IMR-90 (cell line): ENCODE measurements at regions not wholly inside any gene's neighbourhood (a gene's known extent, or its start where the extent isn't known, plus 50 kb on each side); places are given as distances from the start of the nearest gene placed in this dataset.

Experiments used
- ATAC-seq: fragments of 200-7000 bp; cut with Tn5 transposase; 2 replicates; pipeline ENCODE4 v1.9.1; 2020; ENCODE audit warnings: low read depth, mild to moderate bottlenecking, moderate library complexity
- BruUV-seq: library from RNA; stranded (reverse); fragments of 400-500 nt; replicated peaks from 2 replicates; lab custom pipeline; 2021; lab: Mats Ljungman, UMichigan
- CTCF ChIA-PET: fragments of 300-600 bp; formaldehyde crosslinking; extraction: SDS; loops from one replicate; lab custom pipeline; 2021; ENCODE audit warnings: antibody characterized with exemption; lab: Yijun Ruan, JAX
- POLR2A ChIA-PET: fragments of 300-600 bp; sonication (Branson Sonifier 250); formaldehyde crosslinking; loops from one replicate; lab custom pipeline; 2022; ENCODE audit warnings: antibody characterized with exemption; ENCODE audit not compliant: unreplicated experiment; lab: Charles Lee
- DNase-seq: peaks from one replicate; pipeline ENCODE4 v3.0.0; 2013
- H2AFZ ChIP-seq: replicated peaks from 2 replicates; pipeline ENCODE3; 2013; ENCODE audit warnings: low read length, mild to moderate bottlenecking; ENCODE audit not compliant: poor library complexity
- H2AK5ac ChIP-seq: 2 replicates; pipeline ENCODE4 v1.6.1; 2013; ENCODE audit warnings: low read depth, low read length, inconsistent platforms
- H2AK9ac ChIP-seq: replicated peaks from 2 replicates; pipeline ENCODE3; 2013; ENCODE audit warnings: mild to moderate bottlenecking, low read depth, low read length, moderate library complexity; ENCODE audit not compliant: poor library complexity
- H2BK120ac ChIP-seq: 2 replicates; pipeline ENCODE4 v1.6.1; 2013; ENCODE audit warnings: low read depth, low read length, inconsistent platforms
- H2BK15ac ChIP-seq: 3 replicates; pipeline ENCODE4 v1.6.1; 2013; ENCODE audit warnings: low read depth, low read length, inconsistent platforms
- H2BK20ac ChIP-seq: 2 replicates; pipeline ENCODE4 v1.6.1; 2013; ENCODE audit warnings: low read depth, mild to moderate bottlenecking, inconsistent platforms, low read length, moderate library complexity
- H2BK5ac ChIP-seq: 2 replicates; pipeline ENCODE4 v1.6.1; 2013; ENCODE audit warnings: mild to moderate bottlenecking, low read depth, low read length, inconsistent platforms; ENCODE audit not compliant: poor library complexity, severe bottlenecking
- H3K14ac ChIP-seq: replicated peaks from 2 replicates; pipeline ENCODE4 v1.6.1; 2013; ENCODE audit warnings: low read depth, low read length, inconsistent platforms
- H3K18ac ChIP-seq: 2 replicates; pipeline ENCODE4 v1.6.1; 2013; ENCODE audit warnings: low read depth, low read length, control low read depth
- H3K23ac ChIP-seq: 2 replicates; pipeline ENCODE4 v1.6.1; 2013; ENCODE audit warnings: low read depth, low read length, inconsistent platforms
- H3K27ac ChIP-seq: 2 replicates; pipeline ENCODE4 v1.5.1; 2013; ENCODE audit warnings: mild to moderate bottlenecking, control low read depth, low read length; ENCODE audit not compliant: insufficient read depth
- H3K27me3 ChIP-seq: 2 replicates; pipeline ENCODE4 v1.6.1; 2013; ENCODE audit warnings: low read length; ENCODE audit not compliant: control insufficient read depth, insufficient read depth
- H3K36me3 ChIP-seq: 2 replicates; pipeline ENCODE4 v1.6.1; 2013; ENCODE audit warnings: low read length, mixed read lengths; ENCODE audit not compliant: control insufficient read depth, insufficient read depth
- H3K4ac ChIP-seq: 2 replicates; pipeline ENCODE4 v1.6.1; 2013; ENCODE audit warnings: low read depth, low read length, inconsistent platforms
- H3K4me1 ChIP-seq: 2 replicates; pipeline ENCODE4 v1.6.1; 2013; ENCODE audit warnings: low read length, mixed read lengths; ENCODE audit not compliant: control insufficient read depth, insufficient read depth
- H3K4me2 ChIP-seq: 2 replicates; pipeline ENCODE4 v1.6.1; 2013; ENCODE audit warnings: low read depth, mild to moderate bottlenecking, control low read depth, low read length, moderate library complexity
- H3K4me3 ChIP-seq: 2 replicates; pipeline ENCODE4 v1.5.1; 2013; ENCODE audit warnings: low read depth, mild to moderate bottlenecking, control low read depth, low read length, moderate library complexity; ENCODE audit not compliant: insufficient read depth
- H3K56ac ChIP-seq: 2 replicates; pipeline ENCODE4 v1.6.1; 2013; ENCODE audit warnings: low read length, inconsistent platforms; ENCODE audit not compliant: insufficient read depth; ENCODE audit errors: extremely low read depth
- H3K79me1 ChIP-seq, 2 experiments: 2 replicates each; pipeline ENCODE4 v1.6.1; 2013; ENCODE audit warnings: low read length in 2 of 2, inconsistent platforms in 1 of 2, low read depth in 1 of 2
- H3K9ac ChIP-seq: 2 replicates; pipeline ENCODE4 v1.6.1; 2013; ENCODE audit warnings: low read depth, low read length, control low read depth
- H3K9me1 ChIP-seq: 2 replicates; pipeline ENCODE4 v1.6.1; 2013; ENCODE audit warnings: low read length, inconsistent platforms; ENCODE audit not compliant: insufficient read depth
- H3K9me3 ChIP-seq: 2 replicates; pipeline ENCODE4 v1.6.1; 2013; ENCODE audit warnings: low read length; ENCODE audit not compliant: control insufficient read depth, insufficient read depth
- H4K20me1 ChIP-seq: 2 replicates; pipeline ENCODE4 v1.6.1; 2013; ENCODE audit warnings: low read length, inconsistent platforms; ENCODE audit not compliant: insufficient read depth
- H4K5ac ChIP-seq: 2 replicates; pipeline ENCODE4 v1.6.1; 2013; ENCODE audit warnings: mild to moderate bottlenecking, low read depth, low read length, control low read depth
- H4K8ac ChIP-seq, 2 experiments: 2 replicates each; pipeline ENCODE4 v1.6.1; 2013; ENCODE audit warnings: low read depth in 2 of 2, low read length in 2 of 2, control low read depth in 1 of 2, inconsistent platforms in 1 of 2
- H4K91ac ChIP-seq: 2 replicates; pipeline ENCODE4 v1.6.1; 2013; ENCODE audit warnings: low read depth, low read length, inconsistent platforms; ENCODE audit not compliant: insufficient read depth
- BHLHE40 ChIP-seq: fragments of 150-350 bp; IDR thresholded peaks from 2 replicates; pipeline ENCODE4 v1.6.1; 2016; ENCODE audit warnings: mild to moderate bottlenecking, low read depth, low read length
- CHD1 ChIP-seq: IDR thresholded peaks from 2 replicates; pipeline ENCODE4 v1.6.1; 2012; ENCODE audit warnings: low read depth, low read length, improper control_type of control experiment
- FOS ChIP-seq: fragments of 150-350 bp; IDR thresholded peaks from 2 replicates; pipeline ENCODE4 v1.6.1; 2016; ENCODE audit warnings: low read depth, low read length
- MAFK ChIP-seq: IDR thresholded peaks from 2 replicates; pipeline ENCODE4 v1.6.1; 2012; ENCODE audit warnings: low read depth, low read length, improper control_type of control experiment
- MAZ ChIP-seq: IDR thresholded peaks from 2 replicates; pipeline ENCODE4 v1.6.1; 2012; ENCODE audit warnings: low read depth, mild to moderate bottlenecking, low read length, improper control_type of control experiment, moderate library complexity, borderline replicate concordance
- RAD21 ChIP-seq: IDR thresholded peaks from 2 replicates; pipeline ENCODE4 v1.6.1; 2012; ENCODE audit warnings: low read length, improper control_type of control experiment
- RCOR1 ChIP-seq: IDR thresholded peaks from 2 replicates; pipeline ENCODE4 v1.6.1; 2012; ENCODE audit warnings: mild to moderate bottlenecking, low read length, improper control_type of control experiment; ENCODE audit not compliant: insufficient replicate concordance
- SMC3 ChIP-seq: fragments of 150-350 bp; IDR thresholded peaks from 2 replicates; pipeline ENCODE4 v1.6.1; 2016; ENCODE audit warnings: low read depth, mild to moderate bottlenecking, antibody characterized with exemption, low read length, moderate library complexity
- USF2 ChIP-seq: fragments of 150-350 bp; IDR thresholded peaks from 2 replicates; pipeline ENCODE4 v1.6.1; 2017; ENCODE audit warnings: mild to moderate bottlenecking, antibody characterized with exemption, low read length, low read depth
- WGBS, 2 experiments: methylation state at CpG; one replicate each; pipeline versions ENCODE4 v1.1.5 to v1.1.7; 2013; ENCODE audit warnings: missing lambda C conversion rate in 2 of 2; ENCODE audit not compliant: insufficient read length in 1 of 2; ENCODE audit errors: extremely low coverage in 2 of 2; 5-methylcytosine and 5-hydroxymethylcytosine counted together
- dilution Hi-C: fragments of 300-500 bp; cut with HindIII; formaldehyde crosslinking; loops from one replicate; pipeline ENCODE4 v1.14.3; 2018; ENCODE audit warnings: low sequenced_read_pairs; ENCODE audit not compliant: unreplicated experiment
- in situ Hi-C: fragments of 300-500 bp; cut with MboI; formaldehyde crosslinking; loops from 3 replicates; pipeline ENCODE4 v1.14.3; 2019; ENCODE audit warnings: low sequenced_read_pairs, inconsistent platforms, mixed read lengths
- intact Hi-C: fragments of 100-400 bp; cut with micrococcal nuclease; formaldehyde crosslinking; loops from 2 replicates; pipeline ENCODE4 v1.10.0; 2022

GRCh38 chr1:99554727-99555126 lies 91.2 kb upstream of the PALMD start:
- Histone ChIP-seq H3K4ac (no peak overlapping the region), H2BK5ac (no peak overlapping the region), H2AFZ (no peak overlapping the region), H3K9me1 (no peaks in the 10 kb centered on the region; the same call in 1 of the 2 replicates), H4K8ac (no peak overlapping the region), H3K9ac (no peak overlapping the region), H3K36me3 (no peaks in the 10 kb centered on the region), H2AK9ac (no peak overlapping the region), H3K56ac (no peak overlapping the region), H2AK5ac (no peak overlapping the region), H3K18ac (no peak overlapping the region), H4K20me1 (no peaks in the 10 kb centered on the region), H2BK15ac (no peak overlapping the region), H3K23ac (no peak overlapping the region), H4K91ac (no peak overlapping the region), H4K5ac (no peak overlapping the region), H3K4me3 (no peak overlapping the region), H3K14ac (no peak overlapping the region), H3K27me3 (no peaks in the 10 kb centered on the region), H3K9me3 (no peaks in the 10 kb centered on the region), H3K4me1 (peaks cover 12% of the 10 kb centered on the region), H3K27ac (no peak overlapping the region), H2BK120ac (no peak overlapping the region), H2BK20ac (no peak overlapping the region), H3K4me2 (no peak overlapping the region), H3K79me1 (no peaks in the 10 kb centered on the region)
- in situ Hi-C loops (no loop called here), dilution Hi-C loops (no loop called here), intact Hi-C loops (no loop called here)
- no TSS peak for BruUV-seq
- DNase-seq = no peak
- no peak for ATAC-seq
- POLR2A ChIA-PET = no interaction called here
- WGBS, 2 experiments = no CpG with 5 or more reads among the region's 2 CpGs
- CTCF ChIA-PET = interaction anchor here (0.7 to 1.2 kb wide), 2 partner anchors 28 to 106 kb away, joined by 3 to 4 read pairs; no protein-coding TSS in a partner anchor
- no peak for TF ChIP-seq RAD21
- TF ChIP-seq RCOR1 = no peak
- no peak for TF ChIP-seq MAZ
- TF ChIP-seq SMC3 = no peak
- TF ChIP-seq MAFK = no peak
- TF ChIP-seq CHD1 = no peak
- TF ChIP-seq USF2 = no peak
- no peak for TF ChIP-seq BHLHE40
- no peak for TF ChIP-seq FOS
